ENCODE measurements at regions not wholly inside any gene's neighbourhood (a gene's known extent, or its start where the extent isn't known, plus 50 kb on each side); places are given as distances from the start of the nearest gene placed in this dataset.

- Histone ChIP-seq H3K4me3 (replicated peaks in 1 of 3) (no peak overlapping the region), H3K36me3 (no peaks in the 10 kb centered on the region), H3K4me1 (no peaks in the 10 kb centered on the region), H3K9me3 (no peaks in the 10 kb centered on the region), H3K27me3 (no peaks in the 10 kb centered on the region), H3K27ac (no peak overlapping the region)
- 43 to 44% methylated on average over 3 of the region's 3 CpGs for WGBS, 2 donors
- no peak for DNase-seq
- TF ChIP-seq POLR2A (IDR thresholded peaks at IDR 0.05) = no peak
- no peak for TF ChIP-seq CTCF (IDR thresholded peaks at IDR 0.05)
- intact Hi-C loops (cut with DNase I) = no loop called here
These were observed 843.7 kb downstream of the LRRTM4 start for GRCh38 chr2:76678383-76679024.

- Histone ChIP-seq H3K27ac (no peak overlapping the region), H3K9me3 (no peaks in the 10 kb centered on the region), H3K4me1 (no peaks in the 10 kb centered on the region), H3K36me3 (no peaks in the 10 kb centered on the region), H3K4me3 (replicated peaks in 1 of 3) (no peak overlapping the region), H3K27me3 (no peaks in the 10 kb centered on the region)
- intact Hi-C loops (cut with DNase I) = no loop called here
- DNase-seq = no peak
- TF ChIP-seq CTCF (IDR thresholded peaks at IDR 0.05) (no peak), POLR2A (IDR thresholded peaks at IDR 0.05) (no peak)
These were observed 847.0 kb downstream of the LRRTM4 start for GRCh38 chr2:76675212-76675611.

GRCh38 chr2:76672798-76673197 is 849.4 kb downstream of the LRRTM4 start:
- TF ChIP-seq POLR2A (IDR thresholded peaks at IDR 0.05) (no peak), CTCF (IDR thresholded peaks at IDR 0.05) (no peak)
- Histone ChIP-seq H3K27ac (no peak overlapping the region), H3K4me3 (replicated peaks in 1 of 3) (no peak overlapping the region), H3K27me3 (no peaks in the 10 kb centered on the region), H3K36me3 (no peaks in the 10 kb centered on the region), H3K9me3 (no peaks in the 10 kb centered on the region), H3K4me1 (no peaks in the 10 kb centered on the region)
- WGBS, 2 donors = 91 to 96% methylated on average over 2 of the region's 2 CpGs
- DNase-seq = no peak
- intact Hi-C loops (cut with DNase I) = no loop called here

GRCh38 chr2:76669966-76670465 is 852.2 kb downstream of the LRRTM4 start:
- no peaks in the 10 kb centered on the region for H3K36me3 ChIP-seq
- WGBS, 2 donors = 67 to 77% methylated on average over 3 of the region's 3 CpGs
- H3K27ac ChIP-seq = no peak overlapping the region
- no peak overlapping the region for H3K4me3 ChIP-seq (replicated peaks in 1 of 3)
- TF ChIP-seq CTCF (IDR thresholded peaks at IDR 0.05) (no peak), POLR2A (IDR thresholded peaks at IDR 0.05) (no peak)
- no peaks in the 10 kb centered on the region for H3K4me1 ChIP-seq
- intact Hi-C loops (cut with DNase I) = no loop called here
- no peaks in the 10 kb centered on the region for H3K27me3 ChIP-seq
- no peaks in the 10 kb centered on the region for H3K9me3 ChIP-seq
- no peak for DNase-seq

GRCh38 chr2:76668279-76668678 is 853.9 kb downstream of the LRRTM4 start:
- 52 to 69% methylated on average over 1 of the region's 1 CpG for WGBS, 2 donors
- Histone ChIP-seq H3K9me3 (no peaks in the 10 kb centered on the region), H3K4me1 (no peaks in the 10 kb centered on the region), H3K4me3 (replicated peaks in 1 of 3) (no peak overlapping the region), H3K36me3 (no peaks in the 10 kb centered on the region), H3K27ac (no peak overlapping the region), H3K27me3 (no peaks in the 10 kb centered on the region)
- intact Hi-C loops (cut with DNase I) = no loop called here
- DNase-seq = no peak
- no peak for TF ChIP-seq CTCF (IDR thresholded peaks at IDR 0.05)
- no peak for TF ChIP-seq POLR2A (IDR thresholded peaks at IDR 0.05)
